ENCODE measurements at regions not wholly inside any gene's neighbourhood (a gene's known extent, or its start where the extent isn't known, plus 50 kb on each side); places are given as distances from the start of the nearest gene placed in this dataset.

GRCh38 chr11:26254378-26254777, 77.6 kb upstream of the ANO3 start:
- Histone ChIP-seq H3K4me1 (ENCODE audit: insufficient read depth, insufficient read length) (no peaks in the 10 kb centered on the region), H3K4me3 (ENCODE audit: insufficient read length, low read depth) (no peak overlapping the region), H3K27me3 (ENCODE audit: insufficient read depth, insufficient read length) (no peaks in the 10 kb centered on the region), H3K9me3 (ENCODE audit: insufficient read depth, low read length) (no peaks in the 10 kb centered on the region), H3K9ac (ENCODE audit: insufficient read length, low read depth) (no peak overlapping the region), H3K36me3 (ENCODE audit: insufficient read depth, insufficient read length, low read length) (no peaks in the 10 kb centered on the region)
- TF ChIP-seq SUZ12 (IDR thresholded peaks at IDR 0.05; ENCODE audit: extremely low read depth, insufficient read depth, insufficient read length): no peak
- TF ChIP-seq ZNF274 (IDR thresholded peaks at IDR 0.05; ENCODE audit: low read depth, low read length): no peak
- no peak for TF ChIP-seq YY1 (IDR thresholded peaks at IDR 0.05; ENCODE audit: insufficient read depth, insufficient read length)
- no peak for DNase-seq (ENCODE audit: low read depth, low spot score)

- no peak for DNase-seq (ENCODE audit: low read depth, low spot score)
- TF ChIP-seq SUZ12 (IDR thresholded peaks at IDR 0.05; ENCODE audit: extremely low read depth, insufficient read depth, insufficient read length): no peak
- TF ChIP-seq ZNF274 (IDR thresholded peaks at IDR 0.05; ENCODE audit: low read depth, low read length): no peak
- TF ChIP-seq YY1 (IDR thresholded peaks at IDR 0.05; ENCODE audit: insufficient read depth, insufficient read length): no peak
- Histone ChIP-seq H3K9me3 (ENCODE audit: insufficient read depth, low read length) (no peaks in the 10 kb centered on the region), H3K36me3 (ENCODE audit: insufficient read depth, insufficient read length, low read length) (no peaks in the 10 kb centered on the region), H3K4me1 (ENCODE audit: insufficient read depth, insufficient read length) (no peaks in the 10 kb centered on the region), H3K9ac (ENCODE audit: insufficient read length, low read depth) (no peak overlapping the region), H3K27me3 (ENCODE audit: insufficient read depth, insufficient read length) (no peaks in the 10 kb centered on the region), H3K4me3 (ENCODE audit: insufficient read length, low read depth) (no peak overlapping the region)
These were observed 68.2 kb upstream of the ANO3 start for GRCh38 chr11:26263769-26264168.

- DNase-seq (ENCODE audit: low read depth, low spot score): no peak
- Histone ChIP-seq H3K4me1 (ENCODE audit: insufficient read depth, insufficient read length) (no peaks in the 10 kb centered on the region), H3K27me3 (ENCODE audit: insufficient read depth, insufficient read length) (no peaks in the 10 kb centered on the region), H3K4me3 (ENCODE audit: insufficient read length, low read depth) (no peak overlapping the region), H3K9me3 (ENCODE audit: insufficient read depth, low read length) (no peaks in the 10 kb centered on the region), H3K36me3 (ENCODE audit: insufficient read depth, insufficient read length, low read length) (no peaks in the 10 kb centered on the region), H3K9ac (ENCODE audit: insufficient read length, low read depth) (no peak overlapping the region)
- TF ChIP-seq SUZ12 (IDR thresholded peaks at IDR 0.05; ENCODE audit: extremely low read depth, insufficient read depth, insufficient read length): no peak
- TF ChIP-seq YY1 (IDR thresholded peaks at IDR 0.05; ENCODE audit: insufficient read depth, insufficient read length): no peak
- TF ChIP-seq ZNF274 (IDR thresholded peaks at IDR 0.05; ENCODE audit: low read depth, low read length): no peak
These were observed 67.7 kb upstream of the ANO3 start for GRCh38 chr11:26264266-26264665.

- Histone ChIP-seq H3K4me1 (ENCODE audit: insufficient read depth, insufficient read length) (no peaks in the 10 kb centered on the region), H3K9me3 (ENCODE audit: insufficient read depth, low read length) (no peaks in the 10 kb centered on the region), H3K9ac (ENCODE audit: insufficient read length, low read depth) (no peak overlapping the region), H3K4me3 (ENCODE audit: insufficient read length, low read depth) (no peak overlapping the region), H3K36me3 (ENCODE audit: insufficient read depth, insufficient read length, low read length) (no peaks in the 10 kb centered on the region), H3K27me3 (ENCODE audit: insufficient read depth, insufficient read length) (no peaks in the 10 kb centered on the region)
- TF ChIP-seq YY1 (IDR thresholded peaks at IDR 0.05; ENCODE audit: insufficient read depth, insufficient read length) (no peak), SUZ12 (IDR thresholded peaks at IDR 0.05; ENCODE audit: extremely low read depth, insufficient read depth, insufficient read length) (no peak), ZNF274 (IDR thresholded peaks at IDR 0.05; ENCODE audit: low read depth, low read length) (no peak)
- DNase-seq (ENCODE audit: low read depth, low spot score): no peak
These were observed 62.8 kb upstream of the ANO3 start for GRCh38 chr11:26268980-26269660.

GRCh38 chr11:26271666-26272065, 60.3 kb upstream of the ANO3 start:
- no peaks in the 10 kb centered on the region for H3K27me3 ChIP-seq (ENCODE audit: insufficient read depth, insufficient read length)
- H3K4me3 ChIP-seq (ENCODE audit: insufficient read length, low read depth): no peak overlapping the region
- no peaks in the 10 kb centered on the region for H3K36me3 ChIP-seq (ENCODE audit: insufficient read depth, insufficient read length, low read length)
- DNase-seq (ENCODE audit: low read depth, low spot score): no peak
- H3K9me3 ChIP-seq (ENCODE audit: insufficient read depth, low read length): no peaks in the 10 kb centered on the region
- no peaks in the 10 kb centered on the region for H3K4me1 ChIP-seq (ENCODE audit: insufficient read depth, insufficient read length)
- TF ChIP-seq ZNF274 (IDR thresholded peaks at IDR 0.05; ENCODE audit: low read depth, low read length) (no peak), YY1 (IDR thresholded peaks at IDR 0.05; ENCODE audit: insufficient read depth, insufficient read length) (no peak), SUZ12 (IDR thresholded peaks at IDR 0.05; ENCODE audit: extremely low read depth, insufficient read depth, insufficient read length) (no peak)
- H3K9ac ChIP-seq (ENCODE audit: insufficient read length, low read depth): no peak overlapping the region

- TF ChIP-seq ZNF274 (IDR thresholded peaks at IDR 0.05; ENCODE audit: low read depth, low read length) (no peak), YY1 (IDR thresholded peaks at IDR 0.05; ENCODE audit: insufficient read depth, insufficient read length) (no peak), SUZ12 (IDR thresholded peaks at IDR 0.05; ENCODE audit: extremely low read depth, insufficient read depth, insufficient read length) (no peak)
- Histone ChIP-seq H3K27me3 (ENCODE audit: insufficient read depth, insufficient read length) (no peaks in the 10 kb centered on the region), H3K4me3 (ENCODE audit: insufficient read length, low read depth) (no peak overlapping the region), H3K4me1 (ENCODE audit: insufficient read depth, insufficient read length) (no peaks in the 10 kb centered on the region), H3K9me3 (ENCODE audit: insufficient read depth, low read length) (no peaks in the 10 kb centered on the region), H3K36me3 (ENCODE audit: insufficient read depth, insufficient read length, low read length) (no peaks in the 10 kb centered on the region), H3K9ac (ENCODE audit: insufficient read length, low read depth) (no peak overlapping the region)
- DNase-seq (ENCODE audit: low read depth, low spot score): peak; percentile 48
These were observed 55.0 kb upstream of the ANO3 start for GRCh38 chr11:26276798-26277424.

GRCh38 chr11:26278354-26278753, 53.6 kb upstream of the ANO3 start:
- TF ChIP-seq YY1 (IDR thresholded peaks at IDR 0.05; ENCODE audit: insufficient read depth, insufficient read length) (no peak), ZNF274 (IDR thresholded peaks at IDR 0.05; ENCODE audit: low read depth, low read length) (no peak), SUZ12 (IDR thresholded peaks at IDR 0.05; ENCODE audit: extremely low read depth, insufficient read depth, insufficient read length) (no peak)
- Histone ChIP-seq H3K9ac (ENCODE audit: insufficient read length, low read depth) (no peak overlapping the region), H3K4me1 (ENCODE audit: insufficient read depth, insufficient read length) (no peaks in the 10 kb centered on the region), H3K27me3 (ENCODE audit: insufficient read depth, insufficient read length) (no peaks in the 10 kb centered on the region), H3K4me3 (ENCODE audit: insufficient read length, low read depth) (no peak overlapping the region), H3K36me3 (ENCODE audit: insufficient read depth, insufficient read length, low read length) (no peaks in the 10 kb centered on the region), H3K9me3 (ENCODE audit: insufficient read depth, low read length) (no peaks in the 10 kb centered on the region)
- DNase-seq (ENCODE audit: low read depth, low spot score): no peak

Data from NT2/D1 (cell line).